ENCODE measurements at regions not wholly inside any gene's neighbourhood (a gene's known extent, or its start where the extent isn't known, plus 50 kb on each side); places are given as distances from the start of the nearest gene placed in this dataset.

- H3K27ac ChIP-seq (ENCODE audit: extremely low read depth, low read depth, low read length), result no peak overlapping the region
- no peaks in the 10 kb centered on the region for H3K9me1 ChIP-seq (ENCODE audit: control insufficient read depth, insufficient read depth, low read length)
- no peak overlapping the region for H3K4me2 ChIP-seq (ENCODE audit: insufficient read depth, low read length)
- H3K79me2 ChIP-seq (ENCODE audit: control insufficient read depth, insufficient read depth, low read length), result no peaks in the 10 kb centered on the region
- in situ Hi-C loops (cut with MboI) (no loop called here), intact Hi-C loops (cut with micrococcal nuclease) (no loop called here)
- DNase-seq (ENCODE audit: extremely low read depth in 1 of 4, low spot score in 3 of 4) (no peak), FAIRE-seq (no peak), ATAC-seq (no peak)
- H3K27me3 ChIP-seq (ENCODE audit: control insufficient read depth in 2 of 2, insufficient read depth in 2 of 2, low read length in 2 of 2), result peaks cover 0 to 4% of the 10 kb centered on the region in 2 experiments; a peak in 1 of 5 replicates
- no peaks in the 10 kb centered on the region for H4K20me1 ChIP-seq (replicated peaks; ENCODE audit: control insufficient read depth, insufficient read depth, low read length)
- no peaks in the 10 kb centered on the region for H3K4me1 ChIP-seq (replicated peaks in 1 of 2; ENCODE audit: control insufficient read depth in 2 of 2, insufficient read depth in 2 of 2, low read length in 2 of 2)
- no peak overlapping the region for H2AFZ ChIP-seq (ENCODE audit: low read depth, low read length)
- POLR2A ChIA-PET, result no interaction called here
- no peaks in the 10 kb centered on the region for H3K9me3 ChIP-seq (replicated peaks; ENCODE audit: control insufficient read depth, insufficient read depth, low read depth, low read length)
- H3K36me3 ChIP-seq (ENCODE audit: control insufficient read depth, insufficient read depth, low read length), result no peaks in the 10 kb centered on the region
- TF ChIP-seq ZKSCAN8 (CRISPR knock-in tag; IDR thresholded peaks at IDR 0.05) (no peak), ZFP36 (IDR thresholded peaks at IDR 0.05; ENCODE audit: low read depth, low read length, partially characterized antibody) (no peak), CREB5 (CRISPR knock-in tag; IDR thresholded peaks at IDR 0.05) (no peak), GTF2B (IDR thresholded peaks at IDR 0.05; ENCODE audit: extremely low read depth, insufficient read length) (no peak), ZNF12 (CRISPR knock-in tag; IDR thresholded peaks at IDR 0.05) (no peak), RBM39 (optimal IDR thresholded peaks at IDR 0.05; ENCODE audit: low read depth, low read length) (no peak), ZFPM2 (CRISPR knock-in tag; IDR thresholded peaks at IDR 0.05) (no peak), STAT5A (IDR thresholded peaks at IDR 0.05; ENCODE audit: borderline replicate concordance, low read length) (no peak), SIRT6 (IDR thresholded peaks at IDR 0.05; ENCODE audit: low read depth, low read length) (no peak), PHB2 (IDR thresholded peaks at IDR 0.05; ENCODE audit: low read depth) (no peak), NUFIP1 (IDR thresholded peaks at IDR 0.05; ENCODE audit: partially characterized antibody) (no peak)
- BruUV-seq (replicated peaks), result no TSS peak
- H3K4me3 ChIP-seq, result no peak overlapping the region
- WGBS (ENCODE audit: insufficient coverage, low coverage, missing lambda C conversion rate), result 3% methylated on average over 3 of the region's 3 CpGs
- CTCF ChIA-PET (ENCODE audit: low intra/inter-chr PET ratio), result no interaction called here
- no peak overlapping the region for H3K9ac ChIP-seq (ENCODE audit: insufficient read depth in 1 of 2, low read depth in 2 of 2, low read length in 2 of 2)
Measured at GRCh38 chr12:75599061-75599460, 87.7 kb upstream of the KRR1 start.
